NCI-H146 treated with DMSO at 0.1 percent for 48 hours (cell line): ENCODE measurements at regions not wholly inside any gene's neighbourhood (a gene's known extent, or its start where the extent isn't known, plus 50 kb on each side); places are given as distances from the start of the nearest gene placed in this dataset.

Source experiments
- DNase-seq: peaks from one replicate; lab custom pipeline; 2025; ENCODE audit not compliant: unreplicated experiment; lab: John Stamatoyannopoulos, UW

DNA sequence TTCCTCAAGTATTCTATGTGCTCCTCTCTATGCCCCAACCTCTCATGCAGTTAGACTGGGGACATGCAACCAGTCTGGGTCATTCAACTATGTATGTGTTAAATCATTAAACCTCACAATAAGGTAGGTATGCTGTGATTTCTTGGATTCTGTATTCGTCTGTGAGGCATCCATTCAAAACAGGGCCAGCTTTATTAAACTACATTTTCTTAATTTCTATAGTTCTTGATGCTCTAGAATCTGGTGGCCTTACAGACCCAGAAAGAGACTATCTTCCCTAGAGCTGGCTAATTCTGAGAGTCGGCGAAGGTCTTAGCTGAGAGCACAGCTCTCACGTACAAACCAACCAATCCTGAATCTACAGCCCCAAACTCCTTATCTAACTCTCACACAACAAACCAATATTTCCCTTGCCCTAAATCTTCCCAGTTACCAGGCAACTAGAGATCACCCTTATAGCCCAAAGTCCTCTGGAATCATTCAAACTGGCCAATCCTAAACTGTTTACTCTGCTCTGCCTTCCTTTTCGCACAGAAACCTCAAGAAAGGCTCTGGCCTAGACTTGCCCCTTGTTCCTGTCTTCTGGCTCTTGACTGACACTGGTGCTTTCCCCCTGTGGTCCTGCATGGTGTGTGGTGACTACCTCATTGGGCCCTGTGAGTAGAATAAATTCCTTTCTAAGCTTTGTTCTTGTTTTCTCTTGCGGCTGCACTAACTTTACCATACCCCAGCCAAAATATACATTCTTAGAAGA is 203.5 kb upstream of the TET2 start:
- DNase-seq: no peak

DNA sequence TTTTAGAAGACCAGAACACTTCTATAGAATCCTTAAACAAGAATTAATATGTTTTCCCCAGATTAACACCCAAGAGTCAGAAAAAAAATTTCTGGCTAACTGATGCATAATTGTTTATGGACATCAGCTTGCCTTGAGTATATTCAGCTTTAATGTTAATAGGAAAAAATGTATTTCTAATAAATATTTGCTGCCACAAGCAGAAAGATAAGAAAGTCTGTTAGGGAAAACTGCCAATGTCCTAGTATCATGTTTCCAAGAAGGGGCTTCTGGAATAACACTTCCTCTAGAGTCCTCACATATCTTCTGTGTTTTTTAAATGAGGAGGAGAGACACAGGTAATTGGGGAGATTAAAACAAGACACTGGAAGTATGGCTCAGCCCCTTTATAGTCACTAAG is 202.1 kb upstream of the TET2 start:
- DNase-seq: no peak

DNA sequence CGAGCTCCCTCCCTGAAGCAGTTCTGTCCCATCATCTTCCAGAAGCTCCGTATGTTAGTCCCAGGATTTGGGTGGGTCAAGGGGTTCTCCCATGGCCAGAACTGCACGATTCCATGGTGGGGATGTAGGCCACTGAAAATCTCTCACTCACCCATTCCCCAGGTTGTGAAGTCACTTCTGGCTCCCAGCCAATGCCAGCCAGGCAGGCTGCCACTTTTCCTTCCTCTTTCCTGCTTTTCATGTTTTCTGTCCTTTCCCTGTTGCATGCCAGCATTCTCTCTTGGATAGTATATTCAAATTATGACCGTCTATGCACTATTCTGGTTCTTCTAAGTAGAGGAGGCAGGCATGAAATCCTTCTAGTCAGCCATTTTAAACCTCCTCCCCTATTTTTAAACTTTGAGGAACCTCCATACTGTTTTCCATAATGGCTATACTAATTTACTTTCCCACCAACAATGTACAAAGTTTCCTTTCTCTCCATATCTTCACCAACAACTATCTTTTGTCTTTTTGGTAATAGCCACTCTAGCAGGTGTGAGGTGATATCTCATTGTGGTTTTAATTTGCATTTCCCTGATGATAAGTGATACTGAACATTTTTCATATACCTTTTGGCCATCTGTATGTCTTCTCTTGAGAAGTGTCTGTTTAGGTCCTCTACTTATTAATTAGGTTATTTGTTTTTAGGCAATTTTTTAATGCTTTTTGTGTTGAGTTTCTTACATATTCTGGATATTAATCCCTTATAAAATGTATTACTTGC is 182.1 kb upstream of the TET2 start:
- DNase-seq: no peak

DNA sequence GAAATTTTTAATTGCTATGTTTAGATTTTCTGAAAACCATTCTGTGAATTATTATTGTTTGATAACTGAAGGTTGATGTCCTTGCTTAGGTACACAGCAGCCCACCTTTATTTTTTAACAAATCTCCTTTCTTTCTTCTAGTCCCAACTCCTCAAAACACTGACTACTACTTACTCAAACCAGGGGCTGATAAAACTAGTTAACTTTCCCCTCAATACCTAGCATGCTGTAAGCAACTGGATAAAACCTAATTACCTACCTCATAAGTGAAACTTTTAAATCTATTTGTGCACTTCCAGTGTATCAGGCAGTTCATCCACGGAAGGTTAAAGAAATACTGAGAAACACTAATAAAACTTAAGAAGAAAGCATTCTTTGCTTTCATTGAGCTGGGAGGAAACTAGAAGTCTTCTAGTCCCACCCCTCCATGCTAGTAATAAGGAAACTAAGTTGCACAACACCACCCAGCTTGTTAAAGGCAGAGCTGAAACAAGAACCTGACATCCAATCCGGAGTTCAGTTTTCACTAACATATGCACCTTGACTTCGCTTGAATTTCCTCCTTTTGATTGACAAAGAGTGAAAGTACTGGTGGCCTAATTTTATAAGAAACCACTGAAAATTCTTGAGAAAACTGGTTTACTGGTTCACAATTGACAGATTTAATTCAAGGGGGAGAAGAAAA is 180.2 kb upstream of the TET2 start:
- no peak for DNase-seq

GRCh38 chr4:104967034-104967401 is 179.7 kb upstream of the TET2 start:
- no peak for DNase-seq

- DNase-seq: no peak
Observed at GRCh38 chr4:104969394-104970082, 177.1 kb upstream of the TET2 start.

GRCh38 chr4:104971462-104971861 is 175.2 kb upstream of the TET2 start:
- DNase-seq: no peak

DNA sequence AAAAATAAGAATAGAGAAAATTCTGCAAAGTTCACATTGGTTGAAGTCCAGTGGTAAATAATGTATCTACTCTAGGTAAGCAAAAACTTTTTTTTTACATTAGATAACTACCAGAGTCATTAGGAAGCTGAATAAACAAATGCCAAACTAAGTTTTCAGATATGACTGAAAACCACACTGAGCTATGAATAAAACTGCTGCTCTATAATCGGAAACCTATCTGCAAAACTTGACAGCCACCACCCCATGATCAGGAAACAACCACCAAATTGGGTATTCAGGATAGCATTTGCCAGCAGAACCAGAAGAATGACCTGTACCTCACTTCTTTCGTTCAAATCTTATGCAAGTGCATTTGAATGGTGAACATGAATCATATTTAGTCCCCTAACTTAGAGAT is 173.0 kb upstream of the TET2 start:
- no peak for DNase-seq

- DNase-seq: no peak
Observed at GRCh38 chr4:104975617-104976016, 171.1 kb upstream of the TET2 start.

DNA sequence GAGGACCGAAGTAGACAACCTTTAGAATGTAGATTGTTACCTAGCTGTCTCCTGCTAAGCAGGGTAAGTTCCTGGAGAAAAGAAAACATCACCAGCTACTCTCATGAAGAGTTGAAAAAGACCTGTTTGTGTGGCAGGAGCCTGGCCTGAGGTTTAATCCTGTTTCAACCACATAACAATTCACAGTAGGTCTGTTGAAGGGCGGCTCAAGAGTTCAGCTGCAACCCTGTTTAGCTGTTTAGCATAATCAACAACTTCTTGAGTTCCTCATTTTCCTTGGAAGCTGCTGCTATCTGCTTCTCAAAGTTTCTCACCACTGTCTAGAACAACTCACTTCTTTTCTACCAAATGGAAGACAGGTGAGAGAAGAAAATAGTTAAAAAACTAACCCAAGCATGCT is 170.4 kb upstream of the TET2 start:
- DNase-seq: no peak

DNA sequence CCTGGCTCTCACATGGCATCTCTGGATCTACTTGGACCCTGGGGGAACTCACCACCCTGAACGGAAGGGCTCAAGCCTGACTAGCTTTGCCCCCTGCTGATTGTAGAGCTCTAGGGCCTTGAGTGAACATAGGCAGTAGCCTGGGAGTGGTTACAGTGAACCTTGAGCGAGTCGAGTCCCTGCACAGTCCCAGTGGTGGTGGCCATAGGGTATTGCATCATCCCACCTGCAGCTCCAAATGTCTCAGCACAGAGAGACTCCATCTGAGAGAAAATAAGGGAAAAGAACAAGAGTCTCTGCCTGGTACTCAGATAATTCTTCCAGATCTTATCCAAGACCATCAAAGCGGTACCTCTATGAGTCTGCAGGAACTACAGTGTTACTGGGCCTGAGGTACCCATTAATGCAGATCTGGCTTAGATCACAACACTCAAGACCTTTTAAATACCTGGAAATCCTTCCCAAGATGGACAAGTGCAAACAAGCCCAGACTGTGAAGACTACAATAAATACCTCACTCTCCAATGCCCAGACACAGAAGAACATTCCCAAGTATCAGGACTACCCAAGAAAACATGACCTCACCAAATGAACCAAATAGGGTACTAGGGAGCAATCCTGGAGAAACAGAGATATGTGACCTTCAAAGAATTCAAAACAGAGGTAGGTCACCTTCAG is 167.5 kb upstream of the TET2 start:
- no peak for DNase-seq

- DNase-seq: no peak
Observed at GRCh38 chr4:104983615-104984179, 163.0 kb upstream of the TET2 start.

- no peak for DNase-seq
Observed at GRCh38 chr4:104986306-104986705, 160.4 kb upstream of the TET2 start.

GRCh38 chr4:104989371-104989770 is 157.3 kb upstream of the TET2 start:
- DNase-seq: peak; percentile 0

DNA sequence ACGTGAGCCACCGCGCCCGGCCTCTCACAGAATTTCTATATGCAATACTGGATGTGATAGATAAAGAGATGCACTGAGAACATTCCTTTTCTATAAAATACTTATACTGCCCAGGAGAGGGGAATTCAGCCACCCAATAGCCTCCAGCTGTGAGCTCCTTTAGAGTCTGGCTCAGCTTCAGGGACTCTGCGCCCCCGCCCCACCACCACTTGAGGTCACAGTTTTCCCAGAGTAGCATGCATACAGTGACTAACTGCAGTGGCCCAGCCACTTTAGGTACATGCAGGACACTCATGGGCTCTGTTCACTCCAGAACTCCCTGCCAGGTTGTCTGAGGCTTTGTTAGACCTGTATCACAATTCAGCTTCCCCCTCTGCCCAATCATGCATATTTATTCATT is 144.4 kb upstream of the TET2 start:
- no peak for DNase-seq

DNA sequence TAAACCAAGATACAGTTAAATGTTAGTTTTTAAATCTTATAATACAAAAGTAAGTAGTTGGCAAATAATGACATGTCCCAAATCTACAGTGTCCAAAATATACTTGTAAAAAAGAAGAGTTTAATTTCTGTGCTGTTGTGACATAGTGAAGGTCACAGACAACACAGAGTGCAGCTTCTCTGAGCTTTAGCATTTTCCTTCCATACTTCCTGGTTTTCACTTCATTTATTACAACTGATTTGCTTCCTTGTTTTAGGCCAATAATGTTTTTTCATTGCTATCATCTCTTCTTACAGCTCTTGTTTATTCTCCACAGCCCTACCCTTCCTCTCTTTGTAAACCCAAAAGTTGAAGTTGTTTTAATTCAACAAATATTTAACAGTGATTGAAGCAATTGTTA is 132.4 kb upstream of the TET2 start:
- DNase-seq: no peak

- DNase-seq: no peak
Observed at GRCh38 chr4:105014635-105015034, 132.0 kb upstream of the TET2 start.

DNA sequence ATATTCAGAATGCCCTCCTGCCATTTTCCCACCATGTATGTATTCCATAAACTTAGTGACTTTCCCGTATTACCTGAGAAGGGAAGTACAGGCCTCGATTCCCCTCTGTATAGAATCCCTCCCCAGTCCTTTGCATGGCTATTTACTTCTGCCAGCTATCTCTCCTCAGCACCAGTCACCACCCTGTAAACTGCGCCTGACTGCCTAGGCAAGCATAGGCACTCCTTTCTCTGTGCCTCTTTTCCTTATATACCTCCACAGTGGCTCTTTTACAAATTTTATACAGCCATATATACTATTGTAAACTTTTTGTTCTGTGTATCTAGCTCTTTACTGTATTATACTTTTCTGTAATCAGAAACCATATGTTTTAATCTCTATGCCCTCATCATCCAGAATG is 130.9 kb upstream of the TET2 start:
- DNase-seq: no peak

DNA sequence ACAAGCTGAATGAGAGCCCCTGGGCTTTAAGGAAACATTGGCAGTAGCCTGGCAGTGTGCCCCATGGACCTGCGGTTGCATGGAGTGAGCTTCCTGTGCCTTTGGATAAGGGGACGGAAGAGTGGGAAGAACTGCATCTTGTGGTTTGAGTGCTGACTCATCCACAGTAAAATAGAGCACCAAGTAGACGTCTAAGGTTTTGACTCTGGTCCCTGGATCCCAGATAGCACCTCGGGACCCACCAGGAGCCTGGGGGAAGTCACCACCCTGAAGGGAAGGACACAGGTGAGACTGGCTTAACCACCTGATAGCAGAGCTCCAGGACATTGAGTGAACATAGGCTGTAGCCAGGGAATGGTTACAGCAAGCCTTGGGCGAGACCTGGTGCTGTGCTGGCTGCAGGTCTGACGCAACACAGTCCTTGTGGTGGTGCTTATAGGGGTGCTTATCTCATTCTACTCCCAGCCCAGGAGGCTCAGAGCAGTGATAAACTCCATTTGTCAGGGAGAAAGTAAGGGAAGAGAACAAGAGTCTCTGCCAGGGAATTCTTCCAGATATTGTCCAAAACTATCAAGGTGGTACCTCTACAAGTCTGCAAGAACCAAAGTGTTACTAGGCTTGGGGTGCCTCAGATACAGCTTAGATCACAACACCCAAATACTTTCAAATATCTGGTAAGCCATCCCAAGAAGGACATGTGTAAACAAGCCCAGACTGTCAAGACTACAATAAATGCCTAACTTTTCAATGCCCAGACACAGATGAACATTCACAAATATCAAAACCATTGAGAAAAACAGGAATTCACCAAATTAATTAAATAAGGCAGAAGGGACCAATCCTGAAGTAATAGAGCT is 123.6 kb upstream of the TET2 start:
- no peak for DNase-seq

GRCh38 chr4:105023668-105024055 is 123.0 kb upstream of the TET2 start:
- no peak for DNase-seq
